ENCODE measurements at regions not wholly inside any gene's neighbourhood (a gene's known extent, or its start where the extent isn't known, plus 50 kb on each side); places are given as distances from the start of the nearest gene placed in this dataset.

DNA sequence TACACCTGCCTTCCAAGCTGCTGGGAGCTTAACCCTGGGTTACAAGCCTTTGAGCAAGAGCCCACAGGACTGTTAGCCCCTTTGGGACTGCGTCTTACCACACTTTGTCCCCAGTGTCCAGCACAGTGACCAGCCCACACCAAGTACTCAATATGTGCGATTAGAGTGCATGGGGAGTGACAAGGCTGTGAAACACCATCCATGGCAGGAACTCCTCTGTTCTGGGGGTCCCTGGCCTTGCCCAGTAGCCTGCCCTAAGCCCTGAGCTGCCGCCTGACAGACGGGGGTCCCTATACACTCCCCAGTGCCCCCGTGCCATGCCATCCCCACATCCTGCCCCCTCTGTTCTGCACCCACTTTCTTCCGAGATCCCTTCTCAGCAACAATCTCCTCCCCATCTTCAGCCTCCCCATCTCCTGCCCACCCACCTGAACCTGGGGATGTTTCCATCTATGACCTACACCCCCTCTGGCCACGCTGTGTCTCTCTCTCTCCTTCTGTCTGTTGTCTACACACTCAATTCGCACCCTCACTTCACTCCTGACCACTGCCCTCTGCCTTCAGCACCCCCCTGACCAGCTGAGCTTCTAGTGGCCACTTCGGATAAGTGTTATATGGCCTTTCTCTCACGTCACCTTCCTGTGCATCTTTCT lies 112.9 kb upstream of the SMURF2 start:
- TF ChIP-seq, protein P1, sequence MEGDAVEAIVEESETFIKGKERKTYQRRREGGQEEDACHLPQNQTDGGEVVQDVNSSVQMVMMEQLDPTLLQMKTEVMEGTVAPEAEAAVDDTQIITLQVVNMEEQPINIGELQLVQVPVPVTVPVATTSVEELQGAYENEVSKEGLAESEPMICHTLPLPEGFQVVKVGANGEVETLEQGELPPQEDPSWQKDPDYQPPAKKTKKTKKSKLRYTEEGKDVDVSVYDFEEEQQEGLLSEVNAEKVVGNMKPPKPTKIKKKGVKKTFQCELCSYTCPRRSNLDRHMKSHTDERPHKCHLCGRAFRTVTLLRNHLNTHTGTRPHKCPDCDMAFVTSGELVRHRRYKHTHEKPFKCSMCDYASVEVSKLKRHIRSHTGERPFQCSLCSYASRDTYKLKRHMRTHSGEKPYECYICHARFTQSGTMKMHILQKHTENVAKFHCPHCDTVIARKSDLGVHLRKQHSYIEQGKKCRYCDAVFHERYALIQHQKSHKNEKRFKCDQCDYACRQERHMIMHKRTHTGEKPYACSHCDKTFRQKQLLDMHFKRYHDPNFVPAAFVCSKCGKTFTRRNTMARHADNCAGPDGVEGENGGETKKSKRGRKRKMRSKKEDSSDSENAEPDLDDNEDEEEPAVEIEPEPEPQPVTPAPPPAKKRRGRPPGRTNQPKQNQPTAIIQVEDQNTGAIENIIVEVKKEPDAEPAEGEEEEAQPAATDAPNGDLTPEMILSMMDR (conservative IDR thresholded peaks at IDR 0.05 in 1 of 2, IDR thresholded peaks at IDR 0.05 in 1 of 2; ENCODE audit: extremely low read depth in 1 of 2, insufficient read depth in 1 of 2, low read depth in 1 of 2, low read length in 2 of 2) = no peak
- no peak for TF ChIP-seq EZH2 (IDR thresholded peaks at IDR 0.05; ENCODE audit: borderline replicate concordance, low read length)

Measured in mammary epithelial cell (primary cell).